GM23338 (cell line): ENCODE measurements at regions not wholly inside any gene's neighbourhood (a gene's known extent, or its start where the extent isn't known, plus 50 kb on each side); places are given as distances from the start of the nearest gene placed in this dataset.

Experiments
- ATAC-seq: fragments of 200-7000 bp; cut with Tn5 transposase; 3 replicates; pipeline ENCODE4 v1.9.1; 2020
- DNase-seq: peaks from one replicate; pipeline ENCODE4 v3.0.0-alpha.2; 2015; ENCODE audit warnings: low spot score
- H2AFZ ChIP-seq: fragments of 200-600 bp; sonication (generic); 2 replicates; pipeline ENCODE4 v1.8.0; 2016; ENCODE audit warnings: antibody characterized with exemption, mild to moderate bottlenecking, moderate library complexity
- H3F3A ChIP-seq: fragments of 200-600 bp; sonication (generic); replicated peaks from 2 replicates; pipeline ENCODE4 v1.8.0; 2017; ENCODE audit warnings: antibody characterized with exemption, mixed run types, low read depth
- H3K27ac ChIP-seq: fragments of 200-600 bp; sonication (generic); 2 replicates; pipeline ENCODE4 v1.6.1; 2016; ENCODE audit warnings: low read depth
- H3K27me3 ChIP-seq: fragments of 200-600 bp; sonication (generic); 2 replicates; pipeline ENCODE4 v1.8.0; 2016; ENCODE audit warnings: mild to moderate bottlenecking, mixed run types, moderate library complexity; ENCODE audit not compliant: insufficient read depth
- H3K36me3 ChIP-seq: fragments of 200-600 bp; sonication (generic); 2 replicates; pipeline ENCODE4 v1.8.0; 2016; ENCODE audit warnings: mild to moderate bottlenecking; ENCODE audit not compliant: insufficient read depth
- H3K4me1 ChIP-seq: fragments of 200-600 bp; sonication (generic); 2 replicates; pipeline ENCODE4 v1.8.0; 2016; ENCODE audit warnings: mild to moderate bottlenecking, moderate library complexity; ENCODE audit not compliant: insufficient read depth
- H3K4me2 ChIP-seq: fragments of 200-600 bp; sonication (generic); 2 replicates; pipeline ENCODE4 v1.7.1; 2017; ENCODE audit warnings: mixed run types
- H3K4me3 ChIP-seq: fragments of 200-600 bp; sonication (generic); 2 replicates; pipeline ENCODE4 v1.6.1; 2016; ENCODE audit warnings: mixed run types
- H3K79me2 ChIP-seq: fragments of 200-600 bp; sonication (generic); replicated peaks from 2 replicates; pipeline ENCODE4 v1.8.0; 2017; ENCODE audit warnings: mild to moderate bottlenecking; ENCODE audit not compliant: insufficient read depth
- H3K9me2 ChIP-seq: fragments of 200-600 bp; sonication (generic); 2 replicates; pipeline ENCODE4 v1.8.0; 2017; ENCODE audit not compliant: insufficient read depth
- H4K20me1 ChIP-seq: fragments of 200-600 bp; sonication (generic); replicated peaks from 2 replicates; pipeline ENCODE4 v1.8.0; 2017; ENCODE audit warnings: mild to moderate bottlenecking; ENCODE audit not compliant: insufficient read depth
- H3K27ac Mint-ChIP-seq: 2 replicates; pipeline ENCODE4 v1.8.0; 2020; ENCODE audit warnings: inconsistent platforms, mild to moderate bottlenecking, moderate library complexity, mixed read lengths
- H3K27me3 Mint-ChIP-seq: 3 replicates; pipeline ENCODE4 v1.8.0; 2022; ENCODE audit warnings: low read depth, mild to moderate bottlenecking, moderate library complexity, mixed read lengths, inconsistent platforms; ENCODE audit not compliant: insufficient read depth, poor library complexity
- H3K36me3 Mint-ChIP-seq: 3 replicates; pipeline ENCODE4 v1.8.0; 2021; ENCODE audit warnings: low read depth, mild to moderate bottlenecking, inconsistent platforms, moderate library complexity, mixed read lengths
- H3K4me1 Mint-ChIP-seq: 3 replicates; pipeline ENCODE4 v1.8.0; 2020; ENCODE audit warnings: mild to moderate bottlenecking, inconsistent platforms, mixed read lengths
- H3K4me3 Mint-ChIP-seq: 3 replicates; pipeline ENCODE4 v1.8.0; 2021; ENCODE audit warnings: moderate library complexity, mild to moderate bottlenecking, inconsistent platforms, mixed read lengths
- H3K9me3 Mint-ChIP-seq: 3 replicates; pipeline ENCODE4 v1.8.0; 2020; ENCODE audit warnings: moderate library complexity, mild to moderate bottlenecking, inconsistent platforms, mixed read lengths
- CREB1 ChIP-seq: fragments of 250-450 bp; sonication (Bioruptor Pico); IDR thresholded peaks from 2 replicates; pipeline ENCODE4 v1.5.0; 2020; ENCODE audit warnings: low read depth, mild to moderate bottlenecking, moderate library complexity
- EZH2 ChIP-seq: fragments of 200-600 bp; sonication (generic); IDR thresholded peaks from one replicate; pipeline ENCODE4 v1.8.0; 2017; ENCODE audit warnings: antibody characterized with exemption, mild to moderate bottlenecking, low read depth; ENCODE audit not compliant: unreplicated experiment
- EZH2phosphoT487 ChIP-seq: fragments of 200-600 bp; sonication (generic); IDR thresholded peaks from one replicate; pipeline ENCODE4 v1.8.1; 2018; ENCODE audit warnings: antibody characterized with exemption; ENCODE audit not compliant: unreplicated experiment
- JUNB ChIP-seq: IDR thresholded peaks from one replicate; pipeline ENCODE4 v1.6.1; 2016; ENCODE audit warnings: antibody characterized with exemption; ENCODE audit not compliant: unreplicated experiment
- NANOG ChIP-seq: IDR thresholded peaks from 2 replicates; pipeline ENCODE4 v1.6.1; 2016; ENCODE audit warnings: antibody characterized with exemption, borderline replicate concordance
- REST ChIP-seq: IDR thresholded peaks from one replicate; pipeline ENCODE4 v1.6.1; 2018; ENCODE audit warnings: antibody characterized with exemption; ENCODE audit not compliant: unreplicated experiment
- STAT1 ChIP-seq: IDR thresholded peaks from one replicate; pipeline ENCODE4 v1.6.1; 2016; ENCODE audit warnings: antibody characterized with exemption; ENCODE audit not compliant: unreplicated experiment
- ZNF331 ChIP-seq: fragments of 250-450 bp; sonication (Bioruptor Pico); IDR thresholded peaks from 2 replicates; pipeline ENCODE4 v1.5.0; 2020; ENCODE audit warnings: low read depth, mild to moderate bottlenecking, moderate library complexity

DNA sequence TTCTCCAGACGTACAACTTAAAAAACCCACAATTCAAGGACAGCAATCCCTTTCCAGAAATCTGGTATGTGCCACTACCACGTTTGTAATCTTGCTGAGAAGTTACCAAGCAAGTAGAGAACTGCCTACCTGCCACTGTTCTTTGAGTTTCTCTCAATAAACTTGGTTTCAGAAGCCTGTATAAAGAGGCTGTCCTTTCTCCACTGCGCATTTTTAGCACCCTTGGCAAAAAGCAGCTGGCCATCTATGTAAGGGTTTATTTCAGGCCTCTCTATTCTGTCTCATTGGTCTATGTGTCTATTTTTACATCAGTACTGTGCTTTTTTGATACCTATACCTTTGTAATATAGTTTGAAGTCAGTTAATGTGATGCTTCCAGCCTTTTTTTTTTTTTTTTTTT is 665.1 kb upstream of the BRINP3 start (continued):
- no peak for TF ChIP-seq REST

DNA sequence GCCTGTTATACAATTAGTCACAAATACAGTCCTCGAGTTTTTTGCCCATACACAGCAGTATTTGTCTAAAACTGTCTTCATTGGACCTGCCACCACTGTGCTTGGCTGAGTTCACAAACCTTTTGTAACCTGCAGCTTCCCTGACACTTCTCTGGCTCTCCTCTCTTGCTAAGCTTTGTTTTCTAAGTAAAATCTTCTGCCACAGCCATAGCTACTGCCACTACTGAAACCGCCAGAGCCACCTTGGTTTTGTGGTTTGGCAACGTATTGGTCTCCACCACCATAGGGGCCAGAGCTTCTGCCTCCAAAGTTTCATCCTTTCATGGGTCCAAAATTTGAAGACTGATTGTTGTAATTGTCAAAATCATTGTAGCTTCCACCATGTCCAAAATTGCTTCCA is 668.2 kb upstream of the BRINP3 start:
- Histone ChIP-seq H4K20me1 (no peaks in the 10 kb centered on the region), H3F3A (no peaks in the 10 kb centered on the region), H3K79me2 (no peaks in the 10 kb centered on the region), H3K27me3 (no peaks in the 10 kb centered on the region), H3K4me1 (peaks cover 1% of the 10 kb centered on the region; the same call in 1 of the 2 replicates), H3K27ac (no peak overlapping the region), H3K4me3 (no peak overlapping the region), H3K9me2 (peaks cover 2% of the 10 kb centered on the region; the same call in 1 of the 2 replicates), H3K36me3 (no peaks in the 10 kb centered on the region), H2AFZ (no peak overlapping the region), H3K4me2 (no peak overlapping the region)
- peaks cover 3% of the 10 kb centered on the region for H3K27me3 Mint-ChIP-seq
- H3K4me1 Mint-ChIP-seq = peaks cover 3% of the 10 kb centered on the region; the same call in 2 of the 3 replicates
- H3K36me3 Mint-ChIP-seq = no peaks in the 10 kb centered on the region
- no peak overlapping the region for H3K4me3 Mint-ChIP-seq
- H3K9me3 Mint-ChIP-seq = no peaks in the 10 kb centered on the region
- DNase-seq (no peak), ATAC-seq (no peak)
- TF ChIP-seq ZNF331 (CRISPR knock-in tag) = no peak
- TF ChIP-seq NANOG = no peak
- no peak for TF ChIP-seq CREB1
- no peak for TF ChIP-seq REST
- no peak for TF ChIP-seq EZH2phosphoT487
- no peak for TF ChIP-seq STAT1
- TF ChIP-seq JUNB = no peak
- TF ChIP-seq EZH2 = no peak
- H3K27ac Mint-ChIP-seq = no peak overlapping the region
